Panc1 (cell line): ENCODE measurements at regions not wholly inside any gene's neighbourhood (a gene's known extent, or its start where the extent isn't known, plus 50 kb on each side); places are given as distances from the start of the nearest gene placed in this dataset.

Source experiments
- ATAC-seq: fragments of 200-7000 bp; cut with Tn5 transposase; 2 replicates; pipeline ENCODE4 v1.9.1; 2020; ENCODE audit warnings: mild to moderate bottlenecking, moderate library complexity
- BruUV-seq: library from RNA; stranded (reverse); fragments of 400-500 nt; replicated peaks from 2 replicates; lab custom pipeline; 2021; lab: Mats Ljungman, UMichigan
- CTCF ChIA-PET: fragments of 300-600 bp; sonication (Branson Sonifier 250); formaldehyde crosslinking; loops from one replicate; lab custom pipeline; 2022; ENCODE audit warnings: antibody characterized with exemption; lab: Charles Lee
- POLR2A ChIA-PET: fragments of 300-600 bp; sonication (Branson Sonifier 250); formaldehyde crosslinking; loops from one replicate; lab custom pipeline; 2022; ENCODE audit warnings: antibody characterized with exemption; lab: Charles Lee
- DNase-seq: peaks from one replicate; pipeline ENCODE4 v3.0.0-alpha.2; 2010; ENCODE audit warnings: low read depth, low spot score
- H3K27ac ChIP-seq: 2 replicates; pipeline ENCODE4 v1.5.1; 2011; ENCODE audit warnings: mild to moderate bottlenecking, low read length, inconsistent platforms
- H3K27me3 ChIP-seq: fragments of 200-500 bp; sonication (Bioruptor generic); 2 replicates; pipeline ENCODE4 v1.6.0; 2014; ENCODE audit warnings: low read length, inconsistent platforms; ENCODE audit not compliant: control insufficient read depth, insufficient read depth
- H3K36me3 ChIP-seq: fragments of 200-500 bp; sonication (Bioruptor generic); 2 replicates; pipeline ENCODE4 v1.5.1; 2014; ENCODE audit warnings: inconsistent platforms, mild to moderate bottlenecking, low read length, moderate library complexity; ENCODE audit not compliant: control insufficient read depth, insufficient read depth
- H3K4me1 ChIP-seq: 2 replicates; pipeline ENCODE4 v1.5.1; 2011; ENCODE audit warnings: inconsistent platforms, mild to moderate bottlenecking, low read length, moderate library complexity; ENCODE audit not compliant: control insufficient read depth, insufficient read depth
- H3K4me3 ChIP-seq, 2 experiments: 2 replicates each; pipeline ENCODE4 v1.5.1; 2011 to 2012; ENCODE audit warnings: low read depth in 2 of 2, low read length in 2 of 2, mild to moderate bottlenecking in 2 of 2, inconsistent platforms in 1 of 2, moderate library complexity in 1 of 2
- H3K9me3 ChIP-seq: fragments of 200-500 bp; sonication (Bioruptor generic); 2 replicates; pipeline ENCODE4 v1.5.1; 2014; ENCODE audit warnings: low read depth, mild to moderate bottlenecking, inconsistent platforms, low read length, moderate library complexity; ENCODE audit not compliant: control insufficient read depth, insufficient read depth
- POLR2AphosphoS5 ChIP-seq: IDR thresholded peaks from 2 replicates; pipeline ENCODE4 v1.6.1; 2012; ENCODE audit warnings: mild to moderate bottlenecking, low read depth, low read length, moderate library complexity
- SIN3A ChIP-seq: IDR thresholded peaks from 2 replicates; pipeline ENCODE4 v1.6.1; 2012; ENCODE audit warnings: low read depth, mild to moderate bottlenecking, low read length, moderate library complexity, borderline replicate concordance; ENCODE audit not compliant: insufficient read depth
- TCF7L2 ChIP-seq: IDR thresholded peaks from 2 replicates; pipeline ENCODE4 v1.6.1; 2011; ENCODE audit warnings: mild to moderate bottlenecking, low read depth, low read length, inconsistent platforms
- in situ Hi-C: cut with HindIII; loops from 2 replicates; pipeline ENCODE4 v1.10.0; 2016; ENCODE audit warnings: low sequenced_read_pairs, low pct_unique_long_range_greater_than_20kb
- intact Hi-C: fragments of 100-400 bp; cut with micrococcal nuclease; formaldehyde crosslinking; loops from one replicate; pipeline ENCODE4 v1.10.0; 2022; ENCODE audit not compliant: unreplicated experiment
- TF ChIP-seq, protein P1 (sequence below): fragments of 450-650 bp; IDR thresholded peaks from 2 replicates; pipeline ENCODE4 v1.5.1; 2017; ENCODE audit warnings: mild to moderate bottlenecking
- TF ChIP-seq, protein P2 (sequence below), 2 experiments: IDR thresholded peaks; 2 replicates each; pipeline ENCODE4 v1.6.1; 2011 to 2012; ENCODE audit warnings: low read depth in 2 of 2, control low read depth in 1 of 2, low read length in 1 of 2, mild to moderate bottlenecking in 1 of 2, moderate library complexity in 1 of 2; ENCODE audit not compliant: insufficient read depth in 1 of 2

DNA sequence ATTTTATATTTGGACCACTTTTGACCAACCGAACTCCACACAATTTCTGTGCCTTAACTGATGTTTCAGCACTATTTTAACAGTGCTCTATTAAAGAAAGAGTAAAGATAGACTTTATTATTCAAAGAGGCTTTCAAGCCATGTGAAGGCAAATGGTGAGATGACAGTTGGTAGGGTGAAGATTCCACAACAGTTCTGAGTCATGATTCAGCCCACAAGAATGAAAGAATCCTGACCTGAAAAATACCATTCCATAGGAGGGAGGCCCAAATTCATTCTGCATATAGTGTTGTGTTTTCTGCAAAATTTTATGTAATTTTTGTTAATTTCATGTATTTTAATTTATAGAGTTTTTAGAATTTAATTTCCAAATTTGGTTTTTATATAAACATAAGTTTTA lies 135.6 kb upstream of the STAC start:
- in situ Hi-C loops (no loop called here), intact Hi-C loops (no loop called here)
- no peak for DNase-seq
- no peak for ATAC-seq
- POLR2A ChIA-PET, result no interaction called here
- Histone ChIP-seq H3K27me3 (no peaks in the 10 kb centered on the region), H3K4me3 (no peak overlapping the region), H3K36me3 (no peaks in the 10 kb centered on the region), H3K4me1 (no peaks in the 10 kb centered on the region), H3K9me3 (no peaks in the 10 kb centered on the region), H3K27ac (no peak overlapping the region)
- CTCF ChIA-PET, result no interaction called here
- no peak for TF ChIP-seq TCF7L2
- TF ChIP-seq, protein P1, sequence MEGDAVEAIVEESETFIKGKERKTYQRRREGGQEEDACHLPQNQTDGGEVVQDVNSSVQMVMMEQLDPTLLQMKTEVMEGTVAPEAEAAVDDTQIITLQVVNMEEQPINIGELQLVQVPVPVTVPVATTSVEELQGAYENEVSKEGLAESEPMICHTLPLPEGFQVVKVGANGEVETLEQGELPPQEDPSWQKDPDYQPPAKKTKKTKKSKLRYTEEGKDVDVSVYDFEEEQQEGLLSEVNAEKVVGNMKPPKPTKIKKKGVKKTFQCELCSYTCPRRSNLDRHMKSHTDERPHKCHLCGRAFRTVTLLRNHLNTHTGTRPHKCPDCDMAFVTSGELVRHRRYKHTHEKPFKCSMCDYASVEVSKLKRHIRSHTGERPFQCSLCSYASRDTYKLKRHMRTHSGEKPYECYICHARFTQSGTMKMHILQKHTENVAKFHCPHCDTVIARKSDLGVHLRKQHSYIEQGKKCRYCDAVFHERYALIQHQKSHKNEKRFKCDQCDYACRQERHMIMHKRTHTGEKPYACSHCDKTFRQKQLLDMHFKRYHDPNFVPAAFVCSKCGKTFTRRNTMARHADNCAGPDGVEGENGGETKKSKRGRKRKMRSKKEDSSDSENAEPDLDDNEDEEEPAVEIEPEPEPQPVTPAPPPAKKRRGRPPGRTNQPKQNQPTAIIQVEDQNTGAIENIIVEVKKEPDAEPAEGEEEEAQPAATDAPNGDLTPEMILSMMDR, result no peak
- no peak for TF ChIP-seq SIN3A
- TF ChIP-seq POLR2AphosphoS5, result no peak
- TF ChIP-seq, protein P2, sequence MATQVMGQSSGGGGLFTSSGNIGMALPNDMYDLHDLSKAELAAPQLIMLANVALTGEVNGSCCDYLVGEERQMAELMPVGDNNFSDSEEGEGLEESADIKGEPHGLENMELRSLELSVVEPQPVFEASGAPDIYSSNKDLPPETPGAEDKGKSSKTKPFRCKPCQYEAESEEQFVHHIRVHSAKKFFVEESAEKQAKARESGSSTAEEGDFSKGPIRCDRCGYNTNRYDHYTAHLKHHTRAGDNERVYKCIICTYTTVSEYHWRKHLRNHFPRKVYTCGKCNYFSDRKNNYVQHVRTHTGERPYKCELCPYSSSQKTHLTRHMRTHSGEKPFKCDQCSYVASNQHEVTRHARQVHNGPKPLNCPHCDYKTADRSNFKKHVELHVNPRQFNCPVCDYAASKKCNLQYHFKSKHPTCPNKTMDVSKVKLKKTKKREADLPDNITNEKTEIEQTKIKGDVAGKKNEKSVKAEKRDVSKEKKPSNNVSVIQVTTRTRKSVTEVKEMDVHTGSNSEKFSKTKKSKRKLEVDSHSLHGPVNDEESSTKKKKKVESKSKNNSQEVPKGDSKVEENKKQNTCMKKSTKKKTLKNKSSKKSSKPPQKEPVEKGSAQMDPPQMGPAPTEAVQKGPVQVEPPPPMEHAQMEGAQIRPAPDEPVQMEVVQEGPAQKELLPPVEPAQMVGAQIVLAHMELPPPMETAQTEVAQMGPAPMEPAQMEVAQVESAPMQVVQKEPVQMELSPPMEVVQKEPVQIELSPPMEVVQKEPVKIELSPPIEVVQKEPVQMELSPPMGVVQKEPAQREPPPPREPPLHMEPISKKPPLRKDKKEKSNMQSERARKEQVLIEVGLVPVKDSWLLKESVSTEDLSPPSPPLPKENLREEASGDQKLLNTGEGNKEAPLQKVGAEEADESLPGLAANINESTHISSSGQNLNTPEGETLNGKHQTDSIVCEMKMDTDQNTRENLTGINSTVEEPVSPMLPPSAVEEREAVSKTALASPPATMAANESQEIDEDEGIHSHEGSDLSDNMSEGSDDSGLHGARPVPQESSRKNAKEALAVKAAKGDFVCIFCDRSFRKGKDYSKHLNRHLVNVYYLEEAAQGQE (IDR thresholded peaks at IDR 0.05; ENCODE audit: insufficient read depth in 1 of 2, low read depth in 2 of 2, low read length in 1 of 2), result no peak
- no TSS peak for BruUV-seq

DNA sequence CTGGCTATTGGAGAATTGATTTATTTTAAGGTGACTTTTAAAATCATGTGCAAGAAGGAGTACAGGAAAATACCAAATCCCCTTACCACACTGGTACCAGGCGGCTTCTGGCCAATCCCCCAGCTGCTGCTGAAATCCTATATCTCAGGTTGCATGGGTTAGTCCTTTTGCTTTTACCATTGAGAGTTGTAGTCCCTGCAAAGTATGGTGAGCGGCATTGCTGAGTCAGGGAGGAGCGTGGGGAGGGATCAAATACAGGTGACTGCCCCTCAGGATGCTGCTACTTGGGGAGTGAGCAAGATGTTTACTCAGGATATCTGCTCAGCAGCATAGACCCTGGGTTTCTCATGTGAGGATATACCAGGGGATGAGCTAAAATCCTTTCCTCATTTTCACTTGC lies 131.9 kb upstream of the STAC start:
- Histone ChIP-seq H3K4me1 (no peaks in the 10 kb centered on the region), H3K9me3 (no peaks in the 10 kb centered on the region), H3K27me3 (no peaks in the 10 kb centered on the region), H3K27ac (no peak overlapping the region), H3K36me3 (no peaks in the 10 kb centered on the region), H3K4me3 (no peak overlapping the region)
- no peak for DNase-seq
- ChIA-PET POLR2A (no interaction called here), CTCF (no interaction called here)
- no peak for ATAC-seq
- intact Hi-C loops, result no loop called here
- BruUV-seq, result no TSS peak
- TF ChIP-seq TCF7L2, result no peak
- in situ Hi-C loops, result no loop called here

GRCh38 chr3:36250191-36250590 lies 130.1 kb upstream of the STAC start:
- TF ChIP-seq, protein P1, result no peak
- TF ChIP-seq POLR2AphosphoS5, result no peak
- TF ChIP-seq SIN3A, result no peak
- TF ChIP-seq, protein P2 (IDR thresholded peaks at IDR 0.05; ENCODE audit: insufficient read depth in 1 of 2, low read depth in 2 of 2, low read length in 1 of 2), result no peak
- TF ChIP-seq TCF7L2, result no peak
- DNase-seq (no peak), ATAC-seq (no peak)
- no TSS peak for BruUV-seq
- no peak overlapping the region for H3K27ac ChIP-seq
- H3K27me3 ChIP-seq, result no peaks in the 10 kb centered on the region
- H3K9me3 ChIP-seq, result no peaks in the 10 kb centered on the region
- H3K4me3 ChIP-seq, result no peak overlapping the region
- no peaks in the 10 kb centered on the region for H3K4me1 ChIP-seq
- ChIA-PET CTCF (no interaction called here), POLR2A (no interaction called here)
- H3K36me3 ChIP-seq, result no peaks in the 10 kb centered on the region
- intact Hi-C loops (no loop called here), in situ Hi-C loops (no loop called here)
